Endothelial cell of umbilical vein (primary cell): ENCODE measurements at regions not wholly inside any gene's neighbourhood (a gene's known extent, or its start where the extent isn't known, plus 50 kb on each side); places are given as distances from the start of the nearest gene placed in this dataset.

Source experiments
- BruUV-seq: library from RNA; stranded (reverse); fragments of 400-500 nt; replicated peaks from 2 replicates; lab custom pipeline; 2021; lab: Mats Ljungman, UMichigan
- CTCF ChIA-PET: fragments of 300-600, 350-600 bp; sonication (Branson Sonifier 250); formaldehyde crosslinking; loops from one replicate; lab custom pipeline; 2021; ENCODE audit warnings: antibody characterized with exemption, inconsistent platforms; lab: Charles Lee
- POLR2A ChIA-PET: fragments of 300-600, 350-600 bp; sonication (Branson Sonifier 250); formaldehyde crosslinking; loops from one replicate; lab custom pipeline; 2021; ENCODE audit warnings: antibody characterized with exemption, inconsistent platforms; lab: Charles Lee
- DNase-seq: peaks from one replicate; pipeline ENCODE4 v3.0.0-alpha.2; 2011; ENCODE audit warnings: low read depth, low spot score
- FAIRE-seq: peaks from 2 replicates; lab custom pipeline; 2011; peaks lifted over from hg19 to GRCh38; lab: Jason Lieb, UNC
- H2AFZ ChIP-seq: 2 replicates; pipeline ENCODE4 v1.6.0; 2012; ENCODE audit warnings: low read depth, low read length, control low read depth, inconsistent platforms
- H3K27ac ChIP-seq: 2 replicates; pipeline ENCODE4 v1.5.1; 2011; ENCODE audit warnings: low read depth, mild to moderate bottlenecking, control low read depth, low read length, moderate library complexity; ENCODE audit not compliant: insufficient read depth
- H3K27me3 ChIP-seq, 2 experiments: 2 replicates each; pipeline versions ENCODE4 v1.6.0 to v1.6.1; 2011; ENCODE audit warnings: low read length in 2 of 2, mixed read lengths in 1 of 2; ENCODE audit not compliant: control insufficient read depth in 2 of 2, insufficient read depth in 2 of 2
- H3K36me3 ChIP-seq, 2 experiments: 2 replicates in 1 of 2; 3 replicates in 1 of 2; pipeline ENCODE4 v1.5.1; 2011; ENCODE audit warnings: low read length in 2 of 2, mild to moderate bottlenecking in 1 of 2, moderate library complexity in 1 of 2; ENCODE audit not compliant: control insufficient read depth in 2 of 2, insufficient read depth in 2 of 2; ENCODE audit errors: extremely low read depth in 1 of 2
- H3K4me1 ChIP-seq: 3 replicates; pipeline ENCODE4 v1.5.1; 2011; ENCODE audit warnings: mild to moderate bottlenecking, low read length; ENCODE audit not compliant: control insufficient read depth, insufficient read depth; ENCODE audit errors: extremely low read depth
- H3K4me2 ChIP-seq: 2 replicates; pipeline ENCODE4 v1.6.1; 2011; ENCODE audit warnings: low read length, control low read depth, mixed read lengths; ENCODE audit not compliant: insufficient read depth
- H3K4me3 ChIP-seq, 3 experiments: fragments of 200-600 bp in 1 of 3; sonication (generic), shearing (Covaris generic) in 1 of 3; replicated peaks in 1 of 3; 2 replicates each; pipeline ENCODE4 v1.5.1; 2011 to 2016; ENCODE audit warnings: control low read depth in 3 of 3, low read length in 3 of 3, mild to moderate bottlenecking in 2 of 3, inconsistent platforms in 1 of 3, low read depth in 1 of 3, moderate library complexity in 1 of 3; ENCODE audit not compliant: insufficient read depth in 1 of 3
- H3K79me2 ChIP-seq: 2 replicates; pipeline ENCODE4 v1.6.0; 2012; ENCODE audit warnings: low read length, inconsistent platforms; ENCODE audit not compliant: control insufficient read depth, insufficient read depth
- H3K9ac ChIP-seq: replicated peaks from 2 replicates; pipeline ENCODE3; 2011; ENCODE audit warnings: low read length, control low read depth; ENCODE audit not compliant: insufficient read depth; ENCODE audit errors: extremely low read depth
- H3K9me1 ChIP-seq: replicated peaks from 3 replicates; pipeline ENCODE4 v1.6.0; 2011; ENCODE audit warnings: mild to moderate bottlenecking, low read length; ENCODE audit not compliant: control insufficient read depth, insufficient read depth; ENCODE audit errors: extremely low read depth
- H3K9me3 ChIP-seq: replicated peaks from 2 replicates; pipeline ENCODE4 v1.5.1; 2012; ENCODE audit warnings: low read length, inconsistent platforms; ENCODE audit not compliant: control insufficient read depth, insufficient read depth
- H4K20me1 ChIP-seq: replicated peaks from 2 replicates; pipeline ENCODE3; 2011; ENCODE audit warnings: mild to moderate bottlenecking, low read length; ENCODE audit not compliant: control insufficient read depth, insufficient read depth; ENCODE audit errors: extremely low read depth
- EZH2 ChIP-seq: IDR thresholded peaks from 2 replicates; pipeline ENCODE4 v1.6.1; 2012; ENCODE audit warnings: borderline replicate concordance, low read depth, mild to moderate bottlenecking, moderate library complexity, low read length, inconsistent platforms; ENCODE audit not compliant: severe bottlenecking
- FOS ChIP-seq: IDR thresholded peaks from 2 replicates; pipeline ENCODE4 v1.6.1; 2011; ENCODE audit warnings: mild to moderate bottlenecking, low read length, moderate library complexity, borderline replicate concordance; ENCODE audit not compliant: insufficient read depth
- GATA2 ChIP-seq: IDR thresholded peaks from 2 replicates; pipeline ENCODE4 v1.7.0; 2011; ENCODE audit warnings: low read depth, mild to moderate bottlenecking, moderate library complexity, mixed read lengths, low read length; ENCODE audit not compliant: insufficient read length, insufficient read depth
- JUN ChIP-seq: IDR thresholded peaks from 2 replicates; pipeline ENCODE4 v1.6.1; 2011; ENCODE audit warnings: borderline replicate concordance, low read depth; ENCODE audit not compliant: insufficient read length, insufficient read depth
- MYC ChIP-seq: IDR thresholded peaks from one replicate; pipeline ENCODE4 v1.6.1; 2011; ENCODE audit warnings: mild to moderate bottlenecking, low read depth, low read length
- POLR2A ChIP-seq: IDR thresholded peaks from 2 replicates; pipeline ENCODE4 v1.6.1; 2012; ENCODE audit warnings: low read depth, mild to moderate bottlenecking, control low read depth, low read length
- POLR2AphosphoS5 ChIP-seq: IDR thresholded peaks from 2 replicates; pipeline ENCODE4 v1.6.1; 2012; ENCODE audit warnings: low read depth, mild to moderate bottlenecking, control low read depth, low read length, moderate library complexity; ENCODE audit not compliant: insufficient read depth
- dilution Hi-C: fragments of 300-500 bp; cut with MboI; formaldehyde crosslinking; loops from one replicate; pipeline ENCODE4 v1.15.0; 2019; ENCODE audit warnings: low sequenced_read_pairs; ENCODE audit not compliant: extremely low pct_ligation_motif_present
- intact Hi-C: fragments of 100-400 bp; cut with micrococcal nuclease; formaldehyde crosslinking; loops from one replicate; pipeline ENCODE4 v1.10.0; 2022
- TF ChIP-seq, protein P1 (sequence below), 2 donors: IDR thresholded peaks; 1 replicate in 1 of 2; 2 replicates in 1 of 2; pipeline ENCODE4 v1.5.1; 2011; ENCODE audit warnings: low read length in 2 of 2, mild to moderate bottlenecking in 2 of 2, moderate library complexity in 2 of 2, control low read depth in 1 of 2, inconsistent platforms in 1 of 2, low read depth in 1 of 2; ENCODE audit not compliant: insufficient read depth in 1 of 2; ENCODE audit errors: extremely low read depth in 1 of 2
- TF ChIP-seq, protein P2 (sequence below): IDR thresholded peaks from 2 replicates; pipeline ENCODE4 v1.6.1; 2011; ENCODE audit not compliant: insufficient read depth, insufficient read length

- no peaks in the 10 kb centered on the region for H3K4me1 ChIP-seq
- H3K27me3 ChIP-seq, result no peaks in the 10 kb centered on the region
- ChIA-PET CTCF (no interaction called here), POLR2A (no interaction called here)
- H3K9me1 ChIP-seq, result no peaks in the 10 kb centered on the region
- H3K79me2 ChIP-seq, result no peaks in the 10 kb centered on the region
- no peak overlapping the region for H3K9ac ChIP-seq
- BruUV-seq, result no TSS peak
- no peak for FAIRE-seq
- no peaks in the 10 kb centered on the region for H3K9me3 ChIP-seq
- no peak overlapping the region for H3K27ac ChIP-seq
- TF ChIP-seq MYC, result no peak
- no peak for TF ChIP-seq FOS
- TF ChIP-seq, protein P1, sequence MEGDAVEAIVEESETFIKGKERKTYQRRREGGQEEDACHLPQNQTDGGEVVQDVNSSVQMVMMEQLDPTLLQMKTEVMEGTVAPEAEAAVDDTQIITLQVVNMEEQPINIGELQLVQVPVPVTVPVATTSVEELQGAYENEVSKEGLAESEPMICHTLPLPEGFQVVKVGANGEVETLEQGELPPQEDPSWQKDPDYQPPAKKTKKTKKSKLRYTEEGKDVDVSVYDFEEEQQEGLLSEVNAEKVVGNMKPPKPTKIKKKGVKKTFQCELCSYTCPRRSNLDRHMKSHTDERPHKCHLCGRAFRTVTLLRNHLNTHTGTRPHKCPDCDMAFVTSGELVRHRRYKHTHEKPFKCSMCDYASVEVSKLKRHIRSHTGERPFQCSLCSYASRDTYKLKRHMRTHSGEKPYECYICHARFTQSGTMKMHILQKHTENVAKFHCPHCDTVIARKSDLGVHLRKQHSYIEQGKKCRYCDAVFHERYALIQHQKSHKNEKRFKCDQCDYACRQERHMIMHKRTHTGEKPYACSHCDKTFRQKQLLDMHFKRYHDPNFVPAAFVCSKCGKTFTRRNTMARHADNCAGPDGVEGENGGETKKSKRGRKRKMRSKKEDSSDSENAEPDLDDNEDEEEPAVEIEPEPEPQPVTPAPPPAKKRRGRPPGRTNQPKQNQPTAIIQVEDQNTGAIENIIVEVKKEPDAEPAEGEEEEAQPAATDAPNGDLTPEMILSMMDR (IDR thresholded peaks at IDR 0.05; ENCODE audit: extremely low read depth in 1 of 2, insufficient read depth in 1 of 2, low read depth in 1 of 2, low read length in 2 of 2), result no peak
- TF ChIP-seq GATA2, result no peak
- TF ChIP-seq POLR2A, result no peak
- TF ChIP-seq, protein P2, sequence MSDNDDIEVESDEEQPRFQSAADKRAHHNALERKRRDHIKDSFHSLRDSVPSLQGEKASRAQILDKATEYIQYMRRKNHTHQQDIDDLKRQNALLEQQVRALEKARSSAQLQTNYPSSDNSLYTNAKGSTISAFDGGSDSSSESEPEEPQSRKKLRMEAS, result no peak
- TF ChIP-seq POLR2AphosphoS5, result no peak
- TF ChIP-seq JUN, result no peak
- no peak for TF ChIP-seq EZH2
- no peak overlapping the region for H3K4me2 ChIP-seq
- intact Hi-C loops (no loop called here), dilution Hi-C loops (no loop called here)
- H3K36me3 ChIP-seq, result no peaks in the 10 kb centered on the region
- H4K20me1 ChIP-seq, result no peaks in the 10 kb centered on the region
- H2AFZ ChIP-seq, result no peak overlapping the region
- no peak for DNase-seq
- H3K4me3 ChIP-seq, result no peak overlapping the region
These were observed 735.5 kb downstream of the CBLN2 start for GRCh38 chr18:71808616-71809015.
